Karpas-422 (cell line): ENCODE measurements at regions not wholly inside any gene's neighbourhood (a gene's known extent, or its start where the extent isn't known, plus 50 kb on each side); places are given as distances from the start of the nearest gene placed in this dataset.

Experiments used
- DNase-seq: peaks from one replicate; pipeline ENCODE4 v3.0.0-alpha.2; 2015
- H2AFZ ChIP-seq: fragments of 200-600 bp; sonication (generic); 2 replicates; pipeline ENCODE4 v1.6.1; 2014; ENCODE audit warnings: antibody characterized with exemption, low read length, mixed read lengths
- H3K27ac ChIP-seq: fragments of 200-600 bp; sonication (generic); 2 replicates; pipeline ENCODE4 v1.5.1; 2014; ENCODE audit warnings: mild to moderate bottlenecking, low read length, moderate library complexity
- H3K27me3 ChIP-seq: fragments of 200-600 bp; sonication (generic); 2 replicates; pipeline ENCODE4 v1.6.1; 2014; ENCODE audit warnings: low read length, mixed read lengths
- H3K36me3 ChIP-seq: fragments of 200-600 bp; sonication (generic); 2 replicates; pipeline ENCODE4 v1.6.1; 2014; ENCODE audit warnings: low read length, mixed read lengths; ENCODE audit not compliant: insufficient read depth
- H3K4me1 ChIP-seq: fragments of 200-600 bp; sonication (generic); 2 replicates; pipeline ENCODE4 v1.6.1; 2014; ENCODE audit warnings: mild to moderate bottlenecking, low read length, mixed read lengths
- H3K4me2 ChIP-seq: fragments of 200-600 bp; sonication (generic); 2 replicates; pipeline ENCODE4 v1.6.1; 2014; ENCODE audit warnings: low read length, low read depth, mild to moderate bottlenecking; ENCODE audit not compliant: poor library complexity, severe bottlenecking
- H3K4me3 ChIP-seq: fragments of 200-600 bp; sonication (generic); 2 replicates; pipeline ENCODE4 v1.5.1; 2014; ENCODE audit warnings: mild to moderate bottlenecking, antibody characterized with exemption, low read length, mixed read lengths
- H3K79me2 ChIP-seq: fragments of 200-600 bp; sonication (generic); 2 replicates; pipeline ENCODE4 v1.6.1; 2014; ENCODE audit warnings: mild to moderate bottlenecking, low read length, mixed read lengths
- H3K9ac ChIP-seq: fragments of 200-600 bp; sonication (generic); 2 replicates; pipeline ENCODE4 v1.6.0; 2014; ENCODE audit warnings: low read length
- H3K9me2 ChIP-seq: fragments of 200-600 bp; sonication (generic), shearing (Covaris generic); replicated peaks from 2 replicates; pipeline ENCODE4 v1.6.0; 2014; ENCODE audit warnings: mild to moderate bottlenecking, low read length, moderate library complexity; ENCODE audit not compliant: insufficient read depth
- H3K9me3 ChIP-seq: fragments of 300-700, 200-600 bp; sonication (generic); 2 replicates; pipeline ENCODE4 v1.6.1; 2014; ENCODE audit warnings: low read length, mixed read lengths
- H4K20me1 ChIP-seq: fragments of 200-600 bp; sonication (generic); 2 replicates; pipeline ENCODE4 v1.6.1; 2014; ENCODE audit warnings: mild to moderate bottlenecking, antibody characterized with exemption, low read length, low read depth; ENCODE audit not compliant: insufficient read depth

DNA sequence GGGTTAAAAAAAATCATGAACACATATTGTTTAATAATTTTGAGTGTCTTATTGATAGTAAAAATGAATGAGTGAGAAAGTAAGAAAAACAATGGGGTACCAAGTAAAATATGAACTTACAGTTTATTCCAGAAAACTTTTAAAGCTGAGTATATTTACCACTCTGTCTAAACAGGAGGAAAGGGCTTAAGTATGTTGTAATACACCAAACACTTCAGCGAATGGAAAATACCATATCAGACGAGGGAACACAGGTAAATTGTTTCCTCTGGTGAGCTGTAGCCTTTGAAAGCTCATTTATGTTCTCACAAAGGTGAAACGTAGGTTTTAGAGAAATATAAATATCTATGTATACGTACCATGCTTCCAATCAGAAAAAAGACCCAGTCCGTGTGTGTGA is 1209.6 kb upstream of the ZEB2 start:
- H2AFZ ChIP-seq: no peak overlapping the region
- no peaks in the 10 kb centered on the region for H3K27me3 ChIP-seq
- no peaks in the 10 kb centered on the region for H3K9me2 ChIP-seq
- no peak overlapping the region for H3K9ac ChIP-seq
- no peak overlapping the region for H3K27ac ChIP-seq
- H4K20me1 ChIP-seq: no peaks in the 10 kb centered on the region
- H3K4me3 ChIP-seq: no peak overlapping the region
- H3K36me3 ChIP-seq: no peaks in the 10 kb centered on the region
- H3K79me2 ChIP-seq: no peaks in the 10 kb centered on the region
- no peak for DNase-seq
- no peaks in the 10 kb centered on the region for H3K9me3 ChIP-seq
- no peaks in the 10 kb centered on the region for H3K4me1 ChIP-seq
- no peak overlapping the region for H3K4me2 ChIP-seq

DNA sequence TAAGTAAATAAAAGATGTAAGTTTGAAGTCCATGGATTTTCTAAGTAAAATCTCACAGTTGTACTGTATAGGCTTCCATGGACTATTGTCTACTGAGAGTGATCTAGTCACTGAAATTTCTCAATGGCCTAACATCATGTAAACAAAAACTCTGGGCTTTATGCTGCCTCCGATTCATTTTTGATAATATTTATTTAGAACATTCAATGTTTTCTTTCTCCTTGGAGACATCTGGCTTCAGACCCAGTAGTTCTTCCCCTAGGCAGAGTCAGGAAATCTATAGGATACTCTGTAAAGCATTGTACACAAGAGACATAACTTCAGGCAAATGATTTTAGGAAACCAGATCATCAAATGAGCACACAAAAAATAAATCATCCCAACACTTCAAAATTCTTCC is 1208.6 kb upstream of the ZEB2 start:
- DNase-seq: no peak
- H4K20me1 ChIP-seq: no peaks in the 10 kb centered on the region
- no peak overlapping the region for H3K9ac ChIP-seq
- H3K79me2 ChIP-seq: no peaks in the 10 kb centered on the region
- H3K27me3 ChIP-seq: no peaks in the 10 kb centered on the region
- no peaks in the 10 kb centered on the region for H3K36me3 ChIP-seq
- H3K27ac ChIP-seq: no peak overlapping the region
- H3K4me2 ChIP-seq: no peak overlapping the region
- H3K9me2 ChIP-seq: no peaks in the 10 kb centered on the region
- no peaks in the 10 kb centered on the region for H3K9me3 ChIP-seq
- H2AFZ ChIP-seq: 0 out of 2 replicates have a peak overlapping the region, but pooled peaks have one; percentile 33
- no peaks in the 10 kb centered on the region for H3K4me1 ChIP-seq
- H3K4me3 ChIP-seq: no peak overlapping the region

DNA sequence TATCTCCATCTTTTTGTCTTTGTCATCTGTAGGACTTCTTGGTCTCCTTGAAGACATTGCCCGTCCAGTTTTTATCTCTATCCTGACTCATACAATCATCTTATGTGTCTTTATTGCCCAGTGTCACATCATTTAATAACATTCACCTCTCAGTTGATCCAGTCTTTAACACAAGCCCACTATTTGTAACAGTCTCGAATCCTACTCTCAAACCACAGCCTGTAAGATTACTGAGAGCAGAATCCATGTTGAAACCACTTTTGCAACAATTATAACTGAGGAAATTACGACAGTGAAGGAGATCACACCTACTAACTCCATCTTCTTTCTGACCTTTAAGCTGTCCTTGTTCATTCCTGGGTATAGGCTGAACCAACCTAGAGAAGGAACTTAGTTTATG is 1206.0 kb upstream of the ZEB2 start:
- no peaks in the 10 kb centered on the region for H4K20me1 ChIP-seq
- H3K9me3 ChIP-seq: no peaks in the 10 kb centered on the region
- H3K4me2 ChIP-seq: no peak overlapping the region
- no peaks in the 10 kb centered on the region for H3K79me2 ChIP-seq
- no peak overlapping the region for H2AFZ ChIP-seq
- H3K9ac ChIP-seq: no peak overlapping the region
- H3K4me3 ChIP-seq: no peak overlapping the region
- no peaks in the 10 kb centered on the region for H3K27me3 ChIP-seq
- no peak overlapping the region for H3K27ac ChIP-seq
- no peaks in the 10 kb centered on the region for H3K4me1 ChIP-seq
- no peaks in the 10 kb centered on the region for H3K9me2 ChIP-seq
- H3K36me3 ChIP-seq: no peaks in the 10 kb centered on the region
- DNase-seq: no peak

DNA sequence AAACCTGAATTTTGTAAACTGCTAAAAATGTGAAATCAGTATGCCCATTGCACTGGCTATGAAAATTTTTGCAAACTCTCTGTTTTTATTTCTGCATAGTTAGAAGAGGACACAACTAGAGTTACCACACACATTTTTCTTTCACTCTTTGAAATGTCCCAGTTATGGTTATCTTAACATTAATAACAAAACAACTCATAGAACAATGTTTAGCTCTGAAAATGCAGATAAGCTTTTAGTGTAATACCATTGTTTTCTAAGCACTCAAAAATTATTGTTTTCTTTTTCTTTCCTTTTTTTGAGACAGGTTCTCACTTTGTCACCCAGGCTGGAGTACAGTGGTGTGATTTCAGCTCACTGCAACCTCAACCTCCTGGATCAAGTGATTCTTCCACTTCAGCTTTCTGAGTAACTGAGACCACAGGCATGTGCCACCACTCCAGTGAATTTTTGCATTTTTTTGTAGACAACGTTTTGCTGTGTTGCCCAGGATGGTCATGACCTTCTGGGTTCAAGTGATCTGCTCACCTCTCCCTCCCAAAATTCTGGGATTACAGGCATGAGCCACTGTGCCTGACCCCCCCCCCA is 1204.5 kb upstream of the ZEB2 start:
- Histone ChIP-seq H3K4me1 (no peaks in the 10 kb centered on the region), H3K4me2 (no peak overlapping the region), H3K4me3 (no peak overlapping the region), H3K9ac (no peak overlapping the region), H3K79me2 (no peaks in the 10 kb centered on the region), H3K9me3 (no peaks in the 10 kb centered on the region), H4K20me1 (no peaks in the 10 kb centered on the region), H2AFZ (no peak overlapping the region), H3K27me3 (no peaks in the 10 kb centered on the region), H3K9me2 (no peaks in the 10 kb centered on the region), H3K36me3 (no peaks in the 10 kb centered on the region), H3K27ac (no peak overlapping the region)
- DNase-seq: no peak

DNA sequence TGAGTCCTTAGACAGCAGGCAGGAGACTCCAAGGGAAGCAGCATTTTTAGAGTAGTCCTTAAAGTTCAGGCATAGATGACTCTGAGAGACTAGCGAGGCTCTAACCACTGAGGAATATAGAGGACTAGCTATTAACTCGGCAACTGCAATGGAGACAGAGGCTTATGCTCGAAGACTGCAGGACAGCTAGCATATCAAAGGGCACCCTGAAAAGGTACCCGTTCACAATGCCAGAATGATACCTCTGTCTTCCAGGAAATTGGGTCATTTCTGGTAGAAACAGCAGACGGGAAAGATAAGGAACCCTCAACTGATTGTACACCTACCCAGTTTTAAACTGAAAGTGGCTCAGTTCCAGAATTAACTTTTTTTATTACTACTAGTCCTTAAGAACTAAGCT is 1204.0 kb upstream of the ZEB2 start:
- Histone ChIP-seq H3K79me2 (no peaks in the 10 kb centered on the region), H2AFZ (no peak overlapping the region), H3K36me3 (no peaks in the 10 kb centered on the region), H3K4me3 (no peak overlapping the region), H3K27me3 (no peaks in the 10 kb centered on the region), H3K4me2 (no peak overlapping the region), H3K9ac (no peak overlapping the region), H3K4me1 (no peaks in the 10 kb centered on the region), H3K9me2 (no peaks in the 10 kb centered on the region), H3K9me3 (no peaks in the 10 kb centered on the region), H3K27ac (no peak overlapping the region), H4K20me1 (no peaks in the 10 kb centered on the region)
- DNase-seq: no peak

DNA sequence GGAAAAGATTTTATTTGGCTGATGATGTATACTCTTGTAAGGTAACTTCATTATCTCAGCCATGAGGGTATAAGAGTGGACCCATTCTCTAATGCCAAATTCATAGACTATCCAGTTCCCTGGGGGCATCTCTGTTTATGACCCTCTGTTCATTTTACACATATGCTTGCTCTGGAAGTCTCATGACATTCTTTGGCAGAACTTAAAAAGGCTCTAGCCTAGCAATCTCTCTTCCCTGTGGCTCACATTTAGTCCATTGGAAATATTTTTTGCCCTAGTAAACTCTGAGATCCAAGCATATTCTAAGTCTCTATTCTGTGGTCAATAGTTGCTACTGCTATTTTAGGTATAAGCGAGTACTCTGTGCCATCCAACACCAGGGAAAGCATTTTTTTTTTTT is 1201.8 kb upstream of the ZEB2 start:
- Histone ChIP-seq H3K4me2 (no peak overlapping the region), H3K9me2 (no peaks in the 10 kb centered on the region), H3K9me3 (no peaks in the 10 kb centered on the region), H3K4me3 (no peak overlapping the region), H3K4me1 (no peaks in the 10 kb centered on the region), H3K79me2 (no peaks in the 10 kb centered on the region), H3K9ac (no peak overlapping the region), H3K27me3 (no peaks in the 10 kb centered on the region), H2AFZ (0 out of 2 replicates have a peak overlapping the region, but pooled peaks have one; percentile 24), H3K27ac (no peak overlapping the region), H4K20me1 (no peaks in the 10 kb centered on the region), H3K36me3 (no peaks in the 10 kb centered on the region)
- no peak for DNase-seq

DNA sequence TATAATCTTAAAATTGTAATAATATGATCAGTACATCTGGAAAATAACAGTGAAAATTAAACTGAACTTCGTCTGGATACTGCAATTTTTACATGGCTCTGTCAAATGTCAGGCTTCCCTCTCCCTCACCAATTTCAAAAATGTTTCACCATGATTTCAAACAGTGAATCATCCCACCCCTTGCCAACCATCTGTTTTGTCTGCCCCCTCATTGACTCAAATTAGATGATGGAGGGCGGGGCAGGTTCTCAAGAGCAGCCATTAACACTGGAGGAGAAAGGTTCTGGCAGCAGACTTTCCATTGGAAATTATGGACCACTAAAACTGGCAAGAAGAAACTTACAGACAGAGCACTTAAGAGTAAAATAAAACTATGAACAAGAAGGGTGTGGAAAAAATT is 1195.7 kb upstream of the ZEB2 start:
- H3K27ac ChIP-seq: no peak overlapping the region
- H3K9me2 ChIP-seq: no peaks in the 10 kb centered on the region
- H3K36me3 ChIP-seq: no peaks in the 10 kb centered on the region
- DNase-seq: no peak
- no peak overlapping the region for H2AFZ ChIP-seq
- H3K4me1 ChIP-seq: no peaks in the 10 kb centered on the region
- no peaks in the 10 kb centered on the region for H4K20me1 ChIP-seq
- no peaks in the 10 kb centered on the region for H3K27me3 ChIP-seq
- no peak overlapping the region for H3K9ac ChIP-seq
- H3K79me2 ChIP-seq: no peaks in the 10 kb centered on the region
- H3K4me2 ChIP-seq: no peak overlapping the region
- H3K9me3 ChIP-seq: no peaks in the 10 kb centered on the region
- no peak overlapping the region for H3K4me3 ChIP-seq

DNA sequence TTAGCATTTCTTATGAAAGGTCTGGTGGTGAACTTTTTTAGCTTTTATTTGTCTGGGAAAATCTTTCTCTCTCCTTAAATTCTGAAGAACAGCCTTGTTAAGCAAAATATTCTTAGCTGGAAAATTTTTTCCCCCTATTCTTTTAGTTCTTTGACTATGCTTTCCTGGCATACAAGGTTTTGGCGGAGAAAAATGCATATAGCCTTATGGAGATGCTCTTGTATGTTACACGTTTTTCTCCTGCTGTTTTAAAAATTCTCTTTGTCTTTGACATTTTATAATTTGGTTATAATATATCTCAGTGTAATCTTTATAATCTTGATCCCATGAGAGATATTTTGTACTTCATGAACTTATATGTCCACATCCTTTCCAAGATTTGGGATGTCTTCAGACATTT is 1190.4 kb upstream of the ZEB2 start:
- Histone ChIP-seq H3K9me3 (0 out of 2 replicates have a peak, but pooled peaks cover 5% of the 10 kb centered on the region), H4K20me1 (no peaks in the 10 kb centered on the region), H3K4me2 (no peak overlapping the region), H3K27ac (no peak overlapping the region), H3K36me3 (no peaks in the 10 kb centered on the region), H3K4me1 (no peaks in the 10 kb centered on the region), H3K9ac (no peak overlapping the region), H3K27me3 (no peaks in the 10 kb centered on the region), H2AFZ (no peak overlapping the region), H3K9me2 (no peaks in the 10 kb centered on the region), H3K79me2 (no peaks in the 10 kb centered on the region), H3K4me3 (no peak overlapping the region)
- no peak for DNase-seq

DNA sequence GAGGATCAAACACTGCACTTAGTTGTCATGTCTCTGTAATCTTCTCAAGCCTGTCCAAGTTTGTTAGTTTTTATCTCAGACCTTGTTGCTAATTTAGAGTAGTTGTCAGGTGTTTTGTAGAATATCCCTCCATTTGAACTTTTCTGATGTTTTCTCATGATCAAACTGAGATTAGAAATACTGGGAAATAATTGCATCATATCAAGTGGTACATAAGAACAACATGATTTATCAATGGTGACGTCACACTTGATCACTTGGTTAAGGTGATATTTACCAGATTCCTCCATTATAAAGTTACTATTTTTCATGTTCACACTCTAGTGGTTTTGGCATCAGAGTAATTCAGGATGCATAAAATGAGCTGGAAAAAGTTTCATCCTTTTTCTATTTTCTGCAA is 1182.4 kb upstream of the ZEB2 start:
- no peaks in the 10 kb centered on the region for H3K36me3 ChIP-seq
- H3K27ac ChIP-seq: no peak overlapping the region; the same call in 1 of the 2 replicates
- H3K9me2 ChIP-seq: no peaks in the 10 kb centered on the region
- H3K27me3 ChIP-seq: no peaks in the 10 kb centered on the region
- no peak overlapping the region for H3K9ac ChIP-seq
- no peaks in the 10 kb centered on the region for H3K79me2 ChIP-seq
- H3K9me3 ChIP-seq: 0 out of 2 replicates have a peak, but pooled peaks cover 5% of the 10 kb centered on the region
- no peak for DNase-seq
- H3K4me2 ChIP-seq: no peak overlapping the region
- no peaks in the 10 kb centered on the region for H4K20me1 ChIP-seq
- no peak overlapping the region for H2AFZ ChIP-seq
- H3K4me1 ChIP-seq: no peaks in the 10 kb centered on the region
- H3K4me3 ChIP-seq: no peak overlapping the region
